Activated CD4-positive, alpha-beta T cell treated with anti-CD3 and anti-CD28 coated beads, Interleukin-2, amount 10 ng/mL, durations not matched to agents 7 days and 5 days (primary cell): ENCODE measurements at regions not wholly inside any gene's neighbourhood (a gene's known extent, or its start where the extent isn't known, plus 50 kb on each side); places are given as distances from the start of the nearest gene placed in this dataset.

Experiments
- CTCF ChIA-PET: fragments of 350-600 bp; sonication (Branson Sonifier 250); formaldehyde crosslinking; loops from one replicate; lab custom pipeline; 2021; ENCODE audit warnings: antibody characterized with exemption; lab: Charles Lee
- POLR2A ChIA-PET: fragments of 350-600 bp; sonication (Branson Sonifier 250); formaldehyde crosslinking; loops from one replicate; lab custom pipeline; 2021; ENCODE audit warnings: antibody characterized with exemption; lab: Charles Lee
- DNase-seq: peaks from one replicate; pipeline ENCODE4 v3.0.0-alpha.2; 2020
- H3K27ac Mint-ChIP-seq: one replicate; pipeline ENCODE4 v1.8.0; 2021; ENCODE audit warnings: mild to moderate bottlenecking, moderate library complexity, mixed read lengths
- H3K27me3 Mint-ChIP-seq: one replicate; pipeline ENCODE4 v1.8.0; 2021; ENCODE audit warnings: mixed read lengths
- H3K36me3 Mint-ChIP-seq: one replicate; pipeline ENCODE4 v1.8.0; 2021; ENCODE audit warnings: low read depth, mixed read lengths
- H3K4me1 Mint-ChIP-seq: one replicate; pipeline ENCODE4 v1.8.0; 2021; ENCODE audit warnings: mixed read lengths
- H3K4me3 Mint-ChIP-seq: one replicate; pipeline ENCODE4 v1.8.0; 2021; ENCODE audit warnings: mild to moderate bottlenecking, moderate library complexity, mixed read lengths
- H3K9me3 Mint-ChIP-seq: one replicate; pipeline ENCODE4 v1.8.0; 2021; ENCODE audit warnings: mixed read lengths

GRCh38 chr22:46081831-46082210, 68.5 kb upstream of the PPARA start:
- ChIA-PET POLR2A (no interaction called here), CTCF (interaction anchor here (0.6 to 0.8 kb wide), 2 partner anchors 11 to 76 kb away, joined by 3 read pairs; no protein-coding TSS in a partner anchor)
- no peaks in the 10 kb centered on the region for H3K36me3 Mint-ChIP-seq
- no peak for DNase-seq
- no peaks in the 10 kb centered on the region for H3K9me3 Mint-ChIP-seq
- no peaks in the 10 kb centered on the region for H3K27me3 Mint-ChIP-seq
- no peak overlapping the region for H3K27ac Mint-ChIP-seq
- H3K4me1 Mint-ChIP-seq: peaks cover 15% of the 10 kb centered on the region
- no peak overlapping the region for H3K4me3 Mint-ChIP-seq

- CTCF ChIA-PET: interaction anchor here (0.7 to 0.8 kb wide), 2 partner anchors 77 to 778 kb away, joined by 3 read pairs; no protein-coding TSS in a partner anchor
- no peak overlapping the region for H3K4me3 Mint-ChIP-seq
- POLR2A ChIA-PET: no interaction called here
- H3K9me3 Mint-ChIP-seq: no peaks in the 10 kb centered on the region
- DNase-seq: no peak
- H3K27ac Mint-ChIP-seq: no peak overlapping the region
- H3K27me3 Mint-ChIP-seq: no peaks in the 10 kb centered on the region
- H3K36me3 Mint-ChIP-seq: no peaks in the 10 kb centered on the region
- H3K4me1 Mint-ChIP-seq: peaks cover 7% of the 10 kb centered on the region
Observed at GRCh38 chr22:46082633-46083032, 67.7 kb upstream of the PPARA start.

GRCh38 chr22:46083383-46084350, 66.7 kb upstream of the PPARA start:
- ChIA-PET CTCF (interaction anchor here (1.1 kb wide), 1 partner anchor 65 kb away, joined by 3 read pairs; no protein-coding TSS in a partner anchor), POLR2A (no interaction called here)
- Mint-ChIP-seq H3K9me3 (no peaks in the 10 kb centered on the region), H3K36me3 (no peaks in the 10 kb centered on the region), H3K4me3 (no peak overlapping the region), H3K27me3 (no peaks in the 10 kb centered on the region), H3K4me1 (peaks cover 7% of the 10 kb centered on the region), H3K27ac (no peak overlapping the region)
- DNase-seq: no peak

- Mint-ChIP-seq H3K4me1 (peaks cover 7% of the 10 kb centered on the region), H3K27me3 (no peaks in the 10 kb centered on the region), H3K36me3 (no peaks in the 10 kb centered on the region), H3K9me3 (no peaks in the 10 kb centered on the region), H3K4me3 (no peak overlapping the region), H3K27ac (no peak overlapping the region)
- POLR2A ChIA-PET: no interaction called here
- DNase-seq: no peak
- CTCF ChIA-PET: interaction anchor here (1.1 kb wide), 1 partner anchor 65 kb away, joined by 3 read pairs; no protein-coding TSS in a partner anchor
Observed at GRCh38 chr22:46084376-46084775, 66.0 kb upstream of the PPARA start.

- Mint-ChIP-seq H3K4me1 (peaks cover 7% of the 10 kb centered on the region), H3K9me3 (no peaks in the 10 kb centered on the region), H3K4me3 (no peak overlapping the region), H3K36me3 (no peaks in the 10 kb centered on the region), H3K27me3 (no peaks in the 10 kb centered on the region), H3K27ac (no peak overlapping the region)
- DNase-seq: no peak
- CTCF ChIA-PET: no interaction called here
- POLR2A ChIA-PET: no interaction called here
Observed at GRCh38 chr22:46084943-46085827, 65.1 kb upstream of the PPARA start.

GRCh38 chr22:46085828-46086576, 64.3 kb upstream of the PPARA start:
- Mint-ChIP-seq H3K4me3 (no peak overlapping the region), H3K27me3 (no peaks in the 10 kb centered on the region), H3K9me3 (no peaks in the 10 kb centered on the region), H3K4me1 (peaks cover 5% of the 10 kb centered on the region), H3K36me3 (no peaks in the 10 kb centered on the region), H3K27ac (no peak overlapping the region)
- POLR2A ChIA-PET: no interaction called here
- no peak for DNase-seq
- CTCF ChIA-PET: no interaction called here

- Mint-ChIP-seq H3K27ac (no peak overlapping the region), H3K27me3 (no peaks in the 10 kb centered on the region), H3K9me3 (no peaks in the 10 kb centered on the region), H3K4me1 (peaks cover 5% of the 10 kb centered on the region), H3K4me3 (no peak overlapping the region), H3K36me3 (no peaks in the 10 kb centered on the region)
- POLR2A ChIA-PET: no interaction called here
- no peak for DNase-seq
- CTCF ChIA-PET: interaction anchor here (1.6 kb wide), 1 partner anchor 20 kb away, joined by 4 read pairs; no protein-coding TSS in a partner anchor
Observed at GRCh38 chr22:46086577-46087335, 63.6 kb upstream of the PPARA start.

GRCh38 chr22:46087336-46087690, 63.0 kb upstream of the PPARA start:
- no peak overlapping the region for H3K27ac Mint-ChIP-seq
- H3K36me3 Mint-ChIP-seq: no peaks in the 10 kb centered on the region
- CTCF ChIA-PET: interaction anchor here (1.6 kb wide), 1 partner anchor 20 kb away, joined by 4 read pairs; no protein-coding TSS in a partner anchor
- H3K4me3 Mint-ChIP-seq: no peak overlapping the region
- peaks cover 5% of the 10 kb centered on the region for H3K4me1 Mint-ChIP-seq
- POLR2A ChIA-PET: no interaction called here
- no peak for DNase-seq
- no peaks in the 10 kb centered on the region for H3K27me3 Mint-ChIP-seq
- H3K9me3 Mint-ChIP-seq: no peaks in the 10 kb centered on the region

GRCh38 chr22:46087816-46088277, 62.5 kb upstream of the PPARA start:
- Mint-ChIP-seq H3K27me3 (no peaks in the 10 kb centered on the region), H3K4me1 (peaks cover 5% of the 10 kb centered on the region), H3K4me3 (no peak overlapping the region), H3K9me3 (no peaks in the 10 kb centered on the region), H3K36me3 (no peaks in the 10 kb centered on the region), H3K27ac (no peak overlapping the region)
- CTCF ChIA-PET: interaction anchor here (1.6 kb wide), 1 partner anchor 19 kb away, joined by 4 read pairs; no protein-coding TSS in a partner anchor
- POLR2A ChIA-PET: no interaction called here
- no peak for DNase-seq

- H3K36me3 Mint-ChIP-seq: no peaks in the 10 kb centered on the region
- DNase-seq: no peak
- no peaks in the 10 kb centered on the region for H3K4me1 Mint-ChIP-seq
- no peaks in the 10 kb centered on the region for H3K27me3 Mint-ChIP-seq
- ChIA-PET POLR2A (no interaction called here), CTCF (interaction anchor here (0.5 to 1.6 kb wide), 2 partner anchors 18 to 228 kb away, joined by 3 to 4 read pairs; no protein-coding TSS in a partner anchor)
- H3K4me3 Mint-ChIP-seq: no peak overlapping the region
- H3K27ac Mint-ChIP-seq: no peak overlapping the region
- H3K9me3 Mint-ChIP-seq: no peaks in the 10 kb centered on the region
Observed at GRCh38 chr22:46088541-46089311, 61.6 kb upstream of the PPARA start.

- ChIA-PET CTCF (interaction anchor here (0.5 kb wide), 1 partner anchor 227 kb away, joined by 3 read pairs; no protein-coding TSS in a partner anchor), POLR2A (no interaction called here)
- no peaks in the 10 kb centered on the region for H3K36me3 Mint-ChIP-seq
- no peaks in the 10 kb centered on the region for H3K4me1 Mint-ChIP-seq
- DNase-seq: no peak
- H3K27ac Mint-ChIP-seq: no peak overlapping the region
- no peaks in the 10 kb centered on the region for H3K27me3 Mint-ChIP-seq
- H3K9me3 Mint-ChIP-seq: no peaks in the 10 kb centered on the region
- no peak overlapping the region for H3K4me3 Mint-ChIP-seq
Observed at GRCh38 chr22:46089426-46090035, 60.8 kb upstream of the PPARA start.
